HG03558 (cell line): ENCODE measurements at regions not wholly inside any gene's neighbourhood (a gene's known extent, or its start where the extent isn't known, plus 50 kb on each side); places are given as distances from the start of the nearest gene placed in this dataset.
"Not testable (repeated sequence)": the region's sequence is repeated elsewhere in the genome, so short reads cannot be mapped to it uniquely, and the experiment has no call there.

ENCODE experiments used
- ATAC-seq: cut with Tn5 transposase; IDR thresholded peaks from one replicate; pipeline ENCODE4 v1.9.1; 2021; ENCODE audit warnings: moderate number of reproducible peaks; ENCODE audit not compliant: unreplicated experiment; ENCODE audit errors: extremely low read depth

DNA sequence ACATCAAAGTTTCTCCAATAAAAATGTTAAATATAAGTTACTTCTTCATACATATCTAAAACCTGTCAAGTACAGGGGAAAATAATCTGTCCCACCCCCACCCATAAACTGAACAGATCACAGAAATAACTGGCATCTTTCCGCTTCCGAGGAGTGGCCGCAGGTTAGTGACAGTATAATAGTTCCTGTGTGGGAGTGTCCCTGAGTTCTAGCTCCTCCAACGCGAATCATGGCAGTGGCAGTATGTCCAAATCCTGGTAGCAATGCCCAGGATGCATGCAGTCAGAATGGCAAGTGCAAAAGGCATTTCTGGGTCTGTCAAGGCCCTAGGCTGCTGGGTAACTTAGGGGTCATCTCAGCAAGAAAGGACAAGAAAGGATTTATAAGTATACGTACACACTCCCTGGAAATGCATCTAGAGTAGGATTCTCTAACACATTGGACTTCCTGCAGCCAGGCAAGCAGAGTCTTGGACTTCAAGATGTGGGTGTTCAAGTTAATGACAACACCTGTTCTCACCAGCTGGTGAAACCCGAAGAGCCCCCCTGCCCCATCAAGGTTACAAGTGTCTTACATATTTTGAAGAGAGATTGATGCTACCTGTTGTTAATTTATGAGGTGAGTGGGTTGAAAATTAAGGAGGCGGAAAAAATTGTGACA, 94.4 kb upstream of the COL1A2 start:
- no peak for ATAC-seq

DNA sequence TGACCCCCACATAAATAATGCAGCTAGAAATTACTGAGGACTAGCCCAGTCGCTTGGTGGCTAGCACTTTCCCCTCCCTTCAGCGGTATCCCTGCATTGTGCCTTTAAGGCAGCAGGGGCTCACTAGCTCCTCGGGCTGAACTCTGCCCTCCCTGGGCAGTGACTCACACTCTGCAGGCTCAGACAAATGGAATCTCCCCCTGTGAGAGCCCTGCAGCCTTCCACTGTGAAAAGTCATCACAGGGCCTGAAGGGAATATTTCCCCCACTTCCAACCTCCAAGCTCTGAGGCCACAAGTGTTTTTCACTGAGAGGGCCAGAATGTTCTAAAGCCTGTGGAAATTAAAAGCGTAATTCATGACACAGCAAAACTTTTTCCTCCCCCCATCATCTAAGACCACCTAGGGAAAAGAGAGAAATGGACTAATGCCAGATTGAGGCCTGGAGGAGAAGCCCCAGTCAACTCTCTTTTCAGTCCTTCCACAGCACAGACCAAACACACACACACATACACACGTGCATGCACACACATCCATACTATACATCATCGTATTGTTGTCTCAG, 93.6 kb upstream of the COL1A2 start:
- ATAC-seq: no peak

GRCh38 chr7:94303118-94303517, 91.6 kb upstream of the COL1A2 start:
- ATAC-seq: no peak

DNA sequence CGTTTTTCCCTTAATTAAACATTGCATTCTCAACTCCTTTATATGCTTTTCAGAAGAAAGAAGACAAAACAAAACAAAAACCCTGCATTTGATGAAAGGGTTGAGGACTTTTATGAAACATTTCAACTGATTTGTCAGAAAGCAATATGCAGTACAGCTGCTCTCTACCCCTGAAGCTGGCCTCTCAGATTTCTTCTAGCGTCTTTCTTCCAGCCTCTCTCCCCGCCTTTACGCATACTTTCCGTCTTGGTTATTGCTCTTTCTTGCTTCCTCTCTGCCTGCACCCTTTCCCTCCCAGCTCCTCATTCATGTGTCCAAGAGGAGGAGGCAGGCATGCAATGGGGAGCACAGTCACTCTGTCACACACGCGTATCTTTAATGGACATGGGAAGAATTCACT, 91.0 kb upstream of the COL1A2 start:
- no peak for ATAC-seq

DNA sequence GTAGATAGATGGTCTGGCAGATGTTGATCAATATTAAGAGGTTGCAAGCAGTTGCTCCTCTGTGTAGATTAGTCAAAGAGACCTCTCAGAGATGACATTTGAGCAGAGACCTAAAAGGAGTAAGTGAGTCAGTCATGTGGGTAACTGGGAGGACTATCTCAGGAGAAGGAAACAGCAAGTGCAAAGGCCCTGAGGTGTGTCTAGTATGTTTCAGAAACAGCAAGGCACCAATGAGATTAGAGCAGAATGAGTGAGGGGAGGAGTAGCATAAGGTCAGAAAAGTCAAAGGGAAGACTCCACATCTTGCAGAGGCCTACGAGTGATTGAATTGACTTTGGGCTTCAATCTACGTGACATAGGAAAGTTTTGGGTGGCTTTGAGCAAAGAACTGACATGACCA, 89.8 kb upstream of the COL1A2 start:
- no peak for ATAC-seq

DNA sequence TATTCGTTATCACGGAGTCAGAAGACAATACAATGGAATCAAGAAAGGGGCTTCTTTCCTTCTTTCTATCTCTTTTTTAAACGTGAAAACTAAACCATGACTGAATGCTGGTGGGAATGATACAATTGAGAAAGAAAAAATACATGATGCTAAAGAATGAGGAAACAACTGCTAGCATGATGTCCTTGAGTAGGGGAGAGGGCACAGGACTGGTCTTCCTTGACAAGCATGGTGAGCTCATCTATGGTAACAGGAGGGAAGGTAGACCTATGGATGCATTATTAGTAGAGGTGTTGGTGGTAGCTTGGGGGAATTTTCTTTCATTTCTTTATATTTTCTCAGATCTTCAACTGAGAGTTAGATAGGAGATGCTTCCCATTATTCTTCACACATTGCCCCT, 88.9 kb upstream of the COL1A2 start:
- ATAC-seq: no peak

DNA sequence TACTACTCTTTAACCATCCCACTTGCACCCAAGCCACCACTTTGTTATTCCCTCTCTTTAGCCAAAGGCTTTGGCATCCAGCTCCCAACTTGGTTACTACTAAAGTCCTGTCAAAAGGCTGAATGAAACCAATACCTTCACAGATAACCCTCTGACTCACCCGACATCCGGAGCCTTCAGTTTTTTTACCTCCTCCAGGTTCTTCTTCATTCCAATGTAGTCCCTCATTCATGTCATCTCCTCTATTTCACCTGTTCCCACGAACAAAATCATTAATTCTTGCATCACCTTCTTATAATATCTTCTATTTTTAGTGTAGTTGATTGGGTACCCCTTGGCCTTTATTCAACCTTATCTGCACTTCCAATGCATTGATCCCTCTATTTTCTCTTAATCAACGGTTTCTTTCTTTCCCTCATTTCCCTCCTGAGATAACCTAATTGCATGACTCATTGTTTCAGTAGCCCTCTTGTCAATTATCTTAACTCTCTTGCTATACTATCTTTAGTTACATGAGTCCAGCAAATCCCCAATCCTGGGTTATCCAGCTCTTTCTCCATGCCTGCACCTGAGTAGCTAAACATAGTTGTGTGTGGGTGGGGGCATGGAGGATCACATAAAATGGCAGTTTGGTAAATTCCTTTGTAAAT, 87.2 kb upstream of the COL1A2 start:
- ATAC-seq: no peak

DNA sequence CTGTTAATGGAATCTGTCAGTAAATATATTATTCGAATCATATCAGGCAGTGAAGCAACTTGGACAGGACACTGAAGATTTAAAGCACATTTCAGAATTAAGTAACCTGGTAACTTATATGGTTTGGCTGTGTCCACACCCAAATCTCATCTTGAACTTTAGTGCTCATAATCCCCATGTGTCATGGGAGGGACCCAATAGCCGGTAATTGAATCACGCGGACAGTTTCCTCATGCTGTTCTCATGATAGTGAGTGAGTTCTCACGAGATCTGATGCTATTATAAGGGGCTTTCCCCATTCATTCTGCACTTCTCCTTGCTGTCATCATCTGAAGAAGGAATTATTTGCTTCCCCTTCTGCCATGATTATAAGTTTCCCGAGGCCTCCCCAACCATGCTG, 83.2 kb upstream of the COL1A2 start:
- ATAC-seq: no peak

GRCh38 chr7:94313926-94314325, 80.8 kb upstream of the COL1A2 start:
- no peak for ATAC-seq

- ATAC-seq: no peak
Measured at GRCh38 chr7:94314413-94315410, 80.0 kb upstream of the COL1A2 start.

- ATAC-seq: not testable (repeated sequence)
Measured at GRCh38 chr7:94321138-94321537, 73.6 kb upstream of the COL1A2 start.

GRCh38 chr7:94323844-94324243, 70.9 kb upstream of the COL1A2 start:
- ATAC-seq: no peak

DNA sequence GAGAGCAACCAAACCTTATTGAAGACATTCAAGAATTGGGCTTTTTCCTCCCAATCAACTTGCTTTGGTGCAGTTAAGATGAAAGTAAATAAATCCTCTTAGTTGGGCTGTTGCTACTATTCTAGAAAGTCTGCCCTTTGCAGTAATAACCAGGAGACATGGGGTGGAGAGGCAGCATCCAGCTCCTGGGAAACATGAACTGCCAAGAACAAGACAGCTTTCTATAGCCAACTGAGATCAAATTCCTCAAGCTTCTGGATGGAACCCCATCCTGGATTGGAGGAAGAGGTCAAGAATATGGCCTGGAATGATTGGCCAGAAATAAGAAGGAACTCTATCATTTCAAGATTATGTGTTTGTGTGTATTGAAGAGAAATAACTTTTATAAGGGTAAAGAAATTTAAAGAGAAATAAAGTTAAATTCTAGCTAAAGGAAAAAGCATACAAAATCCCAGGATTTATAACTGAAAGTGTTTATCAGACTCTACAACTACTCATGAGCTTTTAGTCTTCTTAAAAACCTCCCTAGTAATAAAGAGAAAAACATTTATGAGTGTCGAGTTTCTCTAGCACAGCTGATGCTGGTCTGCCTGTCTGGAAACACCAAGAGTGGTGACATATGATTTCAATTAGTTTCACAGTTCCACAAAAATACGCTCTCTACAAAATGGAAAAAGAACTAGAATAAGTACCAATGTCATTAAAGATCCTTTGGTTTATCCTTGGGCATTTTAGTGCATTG, 70.1 kb upstream of the COL1A2 start:
- no peak for ATAC-seq

DNA sequence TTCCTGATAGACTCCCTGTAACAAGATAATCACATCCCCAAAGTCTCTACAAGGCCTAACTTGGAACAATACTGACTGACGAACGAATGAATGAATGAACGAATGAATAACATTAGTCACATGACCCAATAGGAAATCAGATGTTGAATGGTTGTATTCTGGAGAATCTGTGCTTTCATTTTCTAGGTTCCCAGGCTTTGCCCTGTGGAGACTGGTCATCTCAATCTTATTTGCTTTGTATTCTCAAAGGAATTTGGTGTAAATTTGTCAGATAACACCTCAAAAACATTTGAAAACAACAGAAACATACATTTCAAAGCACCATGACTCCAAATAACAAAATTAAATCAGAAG, 69.6 kb upstream of the COL1A2 start:
- ATAC-seq: no peak

GRCh38 chr7:94330269-94331020, 64.2 kb upstream of the COL1A2 start:
- ATAC-seq: no peak

DNA sequence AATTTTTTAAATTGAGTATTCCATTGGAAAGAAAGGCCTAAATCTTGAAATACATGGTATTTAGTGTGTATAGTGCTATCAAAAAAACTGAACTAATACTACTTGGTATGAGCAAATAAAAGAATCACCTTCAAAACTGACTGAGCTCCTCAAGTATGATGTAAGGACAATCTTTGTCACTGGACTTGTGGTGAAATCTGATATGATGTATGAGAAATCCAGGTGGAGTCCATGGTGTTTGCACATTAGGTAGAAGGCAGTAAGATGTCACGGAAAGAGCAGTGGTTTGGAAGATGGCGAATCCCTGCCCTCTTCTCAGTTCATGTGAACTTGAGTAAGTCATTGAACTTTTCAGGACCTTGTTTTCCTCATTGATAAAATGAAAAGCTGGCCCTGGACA, 62.1 kb upstream of the COL1A2 start:
- no peak for ATAC-seq

DNA sequence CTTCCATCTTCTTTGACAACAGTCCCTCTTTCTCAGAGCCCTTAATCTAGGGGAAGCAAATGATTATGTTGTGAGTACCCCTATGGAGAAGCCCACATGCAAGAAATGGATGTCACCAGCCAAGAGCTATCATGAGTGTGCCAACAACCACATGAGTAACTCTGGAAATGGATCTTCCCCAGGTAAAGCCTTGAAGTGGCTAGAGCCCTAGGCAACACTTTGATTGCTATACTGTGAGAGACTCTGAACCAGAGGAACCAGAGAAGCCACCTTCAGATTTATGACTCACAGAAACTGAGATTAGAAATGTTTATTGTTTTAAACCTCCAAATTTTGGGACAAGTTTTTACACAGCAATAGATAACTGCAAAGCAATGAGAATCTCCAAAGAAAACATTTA, 60.9 kb upstream of the COL1A2 start:
- no peak for ATAC-seq

- no peak for ATAC-seq
Measured at GRCh38 chr7:94335586-94335985, 59.1 kb upstream of the COL1A2 start.

DNA sequence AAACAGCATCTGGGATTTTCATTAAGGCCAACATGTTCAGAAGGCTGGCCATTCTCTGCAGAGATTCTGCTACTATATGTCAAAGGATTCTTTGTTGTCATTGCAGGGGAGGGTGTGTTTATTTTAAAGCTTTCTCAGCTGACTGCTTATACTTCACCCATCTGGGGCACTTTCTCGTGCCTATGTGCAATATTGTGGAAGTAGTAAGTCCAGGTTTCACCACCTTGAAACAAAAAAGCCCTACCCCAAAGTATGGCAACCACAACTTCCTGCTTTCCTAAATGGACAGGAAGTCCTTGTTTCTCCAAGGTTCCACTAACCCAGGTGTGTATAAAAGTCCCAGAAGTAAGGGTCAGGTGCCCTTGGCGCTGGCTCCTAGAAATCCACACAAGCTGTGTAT, 58.7 kb upstream of the COL1A2 start:
- no peak for ATAC-seq
